GM21381 (cell line): ENCODE measurements at regions not wholly inside any gene's neighbourhood (a gene's known extent, or its start where the extent isn't known, plus 50 kb on each side); places are given as distances from the start of the nearest gene placed in this dataset.

Experiments used
- ATAC-seq: cut with Tn5 transposase; IDR thresholded peaks from one replicate; pipeline ENCODE4 v1.9.1; 2021; ENCODE audit warnings: mild to moderate bottlenecking, moderate library complexity; ENCODE audit not compliant: unreplicated experiment

GRCh38 chr5:12312343-12312742 is 408.1 kb upstream of the CTNND2 start:
- no peak for ATAC-seq

GRCh38 chr5:12294151-12294550 is 389.9 kb upstream of the CTNND2 start:
- ATAC-seq: no peak

GRCh38 chr5:12292610-12293204 is 388.5 kb upstream of the CTNND2 start:
- no peak for ATAC-seq

- no peak for ATAC-seq
Measured at GRCh38 chr5:12284604-12285003, 380.4 kb upstream of the CTNND2 start.

GRCh38 chr5:12277504-12278192 is 373.4 kb upstream of the CTNND2 start:
- peak; percentile 99 for ATAC-seq

GRCh38 chr5:12274236-12274635 is 370.0 kb upstream of the CTNND2 start:
- ATAC-seq: no peak

GRCh38 chr5:12272389-12272788 is 368.1 kb upstream of the CTNND2 start:
- ATAC-seq: no peak

- ATAC-seq: no peak
Measured at GRCh38 chr5:12270914-12271313, 366.7 kb upstream of the CTNND2 start.

GRCh38 chr5:12269164-12269563 is 364.9 kb upstream of the CTNND2 start:
- no peak for ATAC-seq

- ATAC-seq: no peak
Measured at GRCh38 chr5:12258549-12258948, 354.3 kb upstream of the CTNND2 start.

GRCh38 chr5:12250454-12250853 is 346.2 kb upstream of the CTNND2 start:
- no peak for ATAC-seq

GRCh38 chr5:12248831-12249230 is 344.6 kb upstream of the CTNND2 start:
- no peak for ATAC-seq

GRCh38 chr5:12246036-12246435 is 341.8 kb upstream of the CTNND2 start:
- ATAC-seq: no peak

- no peak for ATAC-seq
Measured at GRCh38 chr5:12245429-12245828, 341.2 kb upstream of the CTNND2 start.

GRCh38 chr5:12242950-12243888 is 339.0 kb upstream of the CTNND2 start:
- no peak for ATAC-seq

- no peak for ATAC-seq
Measured at GRCh38 chr5:12237837-12238575, 333.8 kb upstream of the CTNND2 start.

GRCh38 chr5:12230659-12231058 is 326.4 kb upstream of the CTNND2 start:
- ATAC-seq: no peak

GRCh38 chr5:12217039-12217438 is 312.8 kb upstream of the CTNND2 start:
- no peak for ATAC-seq

- ATAC-seq: no peak
Measured at GRCh38 chr5:12214267-12215015, 310.2 kb upstream of the CTNND2 start.

- ATAC-seq: no peak
Measured at GRCh38 chr5:12208366-12209100, 304.3 kb upstream of the CTNND2 start.
